Stimulated activated naive CD8-positive, alpha-beta T cell treated with anti-CD3 and anti-CD28 coated beads, Interleukin-15, Interleukin-2, amounts not matched to agents 100 U/mL and 50 U/mL, for 24 hours (primary cell): ENCODE measurements at regions not wholly inside any gene's neighbourhood (a gene's known extent, or its start where the extent isn't known, plus 50 kb on each side); places are given as distances from the start of the nearest gene placed in this dataset.

Experiments used
- ATAC-seq: fragments of 150-1000 bp; cut with Tn5 transposase; one replicate; pipeline ENCODE4 v1.10.0; 2021
- DNase-seq: peaks from one replicate; pipeline ENCODE4 v3.0.0; 2021

GRCh38 chr2:64369706-64370105 lies 84.3 kb upstream of the LGALSL start:
- DNase-seq = no peak
- ATAC-seq = no peak

GRCh38 chr2:64371727-64372126 lies 82.2 kb upstream of the LGALSL start:
- DNase-seq = no peak
- no peak for ATAC-seq

- DNase-seq = no peak
- ATAC-seq = no peak
These were observed 79.3 kb upstream of the LGALSL start for GRCh38 chr2:64374686-64375085.

DNA sequence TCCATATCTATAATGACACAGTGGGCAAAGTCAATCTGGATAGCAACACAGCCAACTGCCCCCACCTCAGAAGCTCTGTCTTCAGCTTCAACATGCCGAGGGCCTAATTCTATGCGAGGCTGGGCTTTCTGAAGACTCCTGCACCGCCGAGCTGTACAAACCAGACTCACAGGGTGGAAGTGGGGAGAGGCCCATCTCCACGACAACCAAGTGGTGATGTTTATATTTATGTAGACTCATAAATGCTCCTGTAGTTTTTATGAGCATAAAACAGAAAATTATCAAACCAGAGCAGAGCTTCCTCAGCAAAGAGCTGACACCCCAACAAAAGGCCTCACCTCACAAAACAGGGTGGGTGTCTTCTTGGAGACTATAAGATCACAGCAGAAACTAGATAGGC lies 77.0 kb upstream of the LGALSL start:
- DNase-seq (no peak), ATAC-seq (no peak)

DNA sequence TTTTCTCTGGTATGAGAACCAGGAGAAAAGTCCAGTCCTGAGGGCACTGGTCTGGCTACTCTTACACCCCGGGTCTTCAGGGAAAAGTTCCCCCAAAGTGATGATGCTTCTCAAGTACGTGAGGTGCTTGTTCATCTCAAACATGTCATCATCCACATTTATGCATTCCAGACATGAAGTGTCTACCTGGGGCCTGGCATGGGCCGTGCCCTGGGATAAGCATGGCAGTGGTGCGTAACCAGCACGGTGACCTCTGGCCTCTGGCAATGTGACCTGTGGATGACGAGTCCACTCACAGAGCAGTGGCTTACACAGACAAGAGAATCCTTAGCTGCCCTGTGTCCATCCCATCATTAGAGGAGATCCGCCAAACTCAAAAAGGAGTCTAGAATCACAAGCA lies 74.8 kb upstream of the LGALSL start:
- ATAC-seq (no peak), DNase-seq (no peak)

DNA sequence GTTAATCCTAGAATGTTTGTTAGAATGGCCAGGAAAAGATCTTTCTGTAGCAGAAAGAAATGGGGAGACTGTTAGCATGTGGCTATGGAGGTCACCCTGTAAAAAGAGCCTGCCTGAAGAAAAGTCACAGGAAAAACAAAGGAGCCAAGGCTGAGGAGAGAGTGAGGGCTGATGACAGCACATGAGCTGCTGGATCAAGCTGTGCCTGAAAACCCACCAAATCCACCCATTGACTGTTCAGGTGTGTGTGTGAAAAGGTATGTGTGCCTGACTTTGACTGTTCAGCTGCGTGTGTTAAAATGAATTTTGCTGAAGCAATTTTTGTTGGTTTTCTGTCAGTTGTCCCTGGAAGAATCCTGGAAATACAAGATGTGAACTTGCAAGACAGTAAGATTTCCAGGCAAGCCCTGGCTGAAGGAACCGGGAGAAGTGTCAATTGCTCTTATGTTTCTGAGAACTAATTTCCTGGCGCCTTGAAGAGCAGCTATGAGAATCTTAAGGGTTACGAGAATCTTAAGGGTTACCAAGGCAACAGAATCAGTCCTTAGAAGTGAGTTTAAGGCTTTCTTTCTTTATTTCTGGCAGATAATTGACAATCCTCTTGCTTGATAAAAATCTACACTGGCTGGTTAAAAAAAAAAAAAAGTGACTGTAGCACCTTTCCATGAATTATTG lies 73.0 kb upstream of the LGALSL start:
- ATAC-seq (no peak), DNase-seq (no peak)

DNA sequence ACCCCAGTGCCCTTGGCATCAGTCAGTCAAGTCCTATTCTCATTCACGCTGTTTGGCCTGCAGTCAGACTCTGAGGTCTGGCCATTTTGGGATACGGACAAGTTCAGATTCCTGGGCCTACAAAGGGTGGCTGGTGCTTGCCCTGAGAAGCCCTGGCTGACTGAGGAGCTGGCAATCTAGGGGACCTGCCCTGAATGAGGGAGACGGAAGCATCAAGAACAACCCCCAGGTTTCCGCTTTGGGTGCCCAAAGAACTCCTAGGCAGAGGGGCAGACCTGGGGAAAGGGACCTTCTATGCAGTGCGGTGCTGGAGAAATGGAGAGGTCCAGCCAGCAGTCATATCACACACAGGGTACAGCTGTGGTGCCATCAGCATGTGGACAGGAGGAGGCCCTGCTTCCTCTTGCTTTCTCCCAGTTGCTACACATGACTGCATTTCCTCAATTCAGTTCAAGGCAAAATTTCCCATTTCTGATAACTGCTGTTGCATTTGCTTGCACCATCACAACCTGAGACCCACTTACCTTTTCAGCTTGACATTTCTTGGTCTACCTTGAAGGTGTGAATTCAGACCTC lies 70.9 kb upstream of the LGALSL start:
- no peak for DNase-seq
- no peak for ATAC-seq

GRCh38 chr2:64383881-64384280 lies 70.1 kb upstream of the LGALSL start:
- DNase-seq (no peak), ATAC-seq (no peak)

- DNase-seq (no peak), ATAC-seq (no peak)
These were observed 67.3 kb upstream of the LGALSL start for GRCh38 chr2:64386676-64387075.

- ATAC-seq (no peak), DNase-seq (no peak)
These were observed 63.4 kb upstream of the LGALSL start for GRCh38 chr2:64390586-64390985.

DNA sequence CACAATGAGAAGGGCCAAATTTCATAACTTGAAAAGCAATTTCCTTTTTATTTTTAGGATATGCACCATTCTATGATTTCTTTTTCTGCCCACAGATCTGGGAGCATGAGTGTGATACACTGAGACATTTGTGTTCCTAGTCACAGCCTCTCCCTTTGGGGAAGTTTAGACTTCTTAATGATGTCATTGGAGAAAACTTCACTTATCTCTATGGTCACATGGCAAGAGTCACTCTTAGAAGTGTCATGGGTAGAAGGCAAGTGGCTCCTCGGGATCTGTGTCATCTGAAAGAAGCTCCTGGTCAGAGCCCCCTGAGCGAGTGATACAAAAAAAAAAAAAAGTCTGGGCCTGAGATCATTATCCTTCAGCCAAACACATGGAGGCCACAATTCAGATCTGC lies 62.5 kb upstream of the LGALSL start:
- no peak for DNase-seq
- no peak for ATAC-seq

GRCh38 chr2:64391940-64392339 lies 62.0 kb upstream of the LGALSL start:
- DNase-seq (no peak), ATAC-seq (no peak)

DNA sequence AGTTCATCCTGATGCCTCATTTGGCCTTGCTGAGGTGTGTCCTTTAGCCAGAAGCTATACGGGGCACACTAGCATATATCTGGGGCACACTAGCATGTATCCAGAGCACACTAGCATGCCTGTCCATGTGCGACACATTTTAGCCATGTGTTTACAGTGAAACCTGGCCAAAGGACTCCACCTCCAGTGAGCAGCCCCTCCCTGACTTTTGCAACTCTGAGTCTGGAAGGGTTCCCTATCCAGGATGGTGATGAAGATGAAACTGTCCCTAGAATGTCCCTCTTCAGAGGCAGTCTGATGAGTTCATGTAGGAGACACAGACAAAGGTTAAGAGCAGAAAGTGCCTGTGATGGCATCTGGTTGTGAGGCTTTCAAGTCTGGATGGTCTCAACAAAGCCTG lies 61.4 kb upstream of the LGALSL start:
- ATAC-seq (no peak), DNase-seq (no peak)

DNA sequence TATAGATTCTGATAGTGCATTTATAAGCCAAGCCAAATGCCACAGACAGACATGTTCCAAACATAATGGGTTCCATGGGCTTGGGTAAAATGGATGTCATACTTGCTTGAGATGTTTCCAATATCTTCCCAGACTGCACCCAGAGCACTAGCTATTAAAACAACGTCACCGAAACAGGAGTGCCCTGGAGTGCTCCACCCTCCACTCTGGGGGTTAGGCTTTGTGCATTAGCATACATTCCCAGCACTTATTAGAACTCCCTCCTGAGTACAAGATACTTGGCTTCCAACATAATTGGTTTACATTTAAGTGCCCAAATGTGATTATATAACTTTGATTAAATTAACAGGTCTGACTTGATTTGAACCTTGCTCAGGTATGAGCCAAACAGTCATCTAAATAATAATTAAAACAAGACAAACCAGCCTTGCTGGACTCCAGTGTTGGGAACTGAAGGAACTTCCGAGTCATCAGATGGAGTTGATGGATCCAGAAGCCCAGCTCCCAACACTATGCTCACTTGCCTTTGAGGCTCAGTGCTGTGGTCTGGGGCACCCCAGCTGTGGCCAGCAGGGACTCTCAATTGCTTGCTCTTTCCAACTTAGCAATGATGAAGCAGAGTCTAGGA lies 60.5 kb upstream of the LGALSL start:
- no peak for ATAC-seq
- DNase-seq = no peak

- ATAC-seq (no peak), DNase-seq (no peak)
These were observed 59.8 kb upstream of the LGALSL start for GRCh38 chr2:64394153-64394552.

DNA sequence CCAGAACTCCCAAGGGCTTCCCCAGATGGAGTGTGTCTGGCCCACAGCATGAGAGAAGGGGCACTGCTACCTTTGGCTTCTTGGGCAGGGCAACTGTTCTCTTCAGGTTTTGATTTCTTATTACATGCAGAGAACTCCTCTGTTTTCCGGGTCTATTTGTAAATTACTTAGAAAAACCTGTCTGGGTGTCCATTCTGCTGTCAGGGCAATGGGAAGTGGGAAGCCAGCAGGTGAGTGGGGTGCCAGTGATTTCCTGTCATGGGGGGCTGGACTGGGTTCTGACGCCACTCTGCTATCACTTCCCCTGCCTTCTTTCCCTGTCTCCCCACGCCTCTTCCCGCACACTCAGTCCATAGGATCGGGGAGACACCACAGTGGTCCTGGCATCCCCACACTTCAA lies 58.0 kb upstream of the LGALSL start:
- no peak for DNase-seq

GRCh38 chr2:64396551-64396950 lies 57.4 kb upstream of the LGALSL start:
- no peak for DNase-seq

More for the DNA sequence above, 58.0 kb upstream of the LGALSL start:
- no peak for ATAC-seq

GRCh38 chr2:64398516-64399129 lies 55.3 kb upstream of the LGALSL start:
- ATAC-seq (no peak), DNase-seq (no peak)

More at GRCh38 chr2:64396551-64396950, 57.4 kb upstream of the LGALSL start:
- ATAC-seq = no peak

- no peak for ATAC-seq
- DNase-seq = no peak
These were observed 54.4 kb upstream of the LGALSL start for GRCh38 chr2:64399521-64399920.

DNA sequence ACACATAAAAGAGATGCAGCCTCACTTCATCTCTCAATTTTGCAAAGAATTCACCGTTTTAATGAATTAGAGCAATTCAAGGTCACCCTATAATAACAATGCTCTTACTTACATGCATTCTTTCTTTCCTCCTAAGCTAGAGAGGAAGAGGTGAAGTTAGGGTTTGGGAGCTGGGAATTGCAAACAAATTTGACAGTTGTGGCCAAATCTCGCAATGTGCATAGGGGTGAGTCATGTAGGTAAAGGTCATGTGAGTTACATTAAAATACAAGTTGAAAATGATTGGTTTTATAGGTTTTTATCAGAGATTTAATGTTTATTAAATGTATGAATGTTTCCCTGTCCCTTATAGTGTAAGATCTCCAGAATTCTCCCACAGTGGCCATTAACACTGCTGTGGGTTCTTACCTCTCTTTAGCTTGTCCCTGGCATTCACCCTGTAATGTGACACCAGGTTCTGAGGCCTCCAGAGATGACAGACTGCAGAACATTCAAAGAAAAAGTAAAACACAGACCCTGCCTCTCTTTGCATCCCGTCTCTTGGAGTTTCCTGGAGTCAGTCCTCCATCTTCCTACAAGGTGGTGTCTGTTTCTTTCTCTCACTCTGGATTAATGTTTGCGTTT lies 53.7 kb upstream of the LGALSL start:
- ATAC-seq (no peak), DNase-seq (no peak)

GRCh38 chr2:64400733-64401528 lies 53.0 kb upstream of the LGALSL start:
- no peak for DNase-seq
- ATAC-seq = no peak

DNA sequence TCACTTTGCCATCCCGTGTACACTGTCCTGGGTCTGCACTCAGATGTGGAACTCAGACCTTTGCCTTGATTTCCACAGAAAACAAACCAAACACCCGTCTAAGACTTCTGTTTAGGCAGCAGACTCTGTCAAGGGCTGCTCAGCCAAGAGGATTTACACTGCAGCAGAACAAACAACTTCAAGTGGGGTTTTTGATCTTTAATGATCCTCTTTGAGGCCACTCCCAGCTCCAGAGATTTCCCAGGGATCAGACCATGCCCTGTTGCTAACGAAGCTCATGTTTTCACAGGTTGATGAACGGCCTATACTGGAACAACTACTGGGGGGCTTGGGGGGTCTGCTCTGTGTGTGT lies 52.5 kb upstream of the LGALSL start:
- no peak for ATAC-seq
- no peak for DNase-seq
